Liver (tissue), 8 donors: ENCODE measurements at regions not wholly inside any gene's neighbourhood (a gene's known extent, or its start where the extent isn't known, plus 50 kb on each side); places are given as distances from the start of the nearest gene placed in this dataset.

ENCODE experiments used
- DNase-seq: peaks from one replicate; pipeline ENCODE4 v3.0.0-alpha.2; 2017; ENCODE audit warnings: low spot score
- H3K27ac ChIP-seq, 2 donors: one replicate each; pipeline ENCODE4 v1.7.0; 2013; ENCODE audit warnings: inconsistent platforms in 2 of 2, low read length in 2 of 2, control low read depth in 1 of 2, low read depth in 1 of 2, mild to moderate bottlenecking in 1 of 2
- H3K27me3 ChIP-seq, 4 donors: one replicate each; pipeline versions ENCODE4 v1.6.1 to v1.7.0; 2013; ENCODE audit warnings: low read length in 3 of 4, inconsistent platforms in 1 of 4, mild to moderate bottlenecking in 1 of 4, moderate library complexity in 1 of 4; ENCODE audit not compliant: control insufficient read depth in 4 of 4, insufficient read depth in 4 of 4
- H3K36me3 ChIP-seq, 4 donors: one replicate each; pipeline versions ENCODE4 v1.6.1 to v1.7.0; 2013; ENCODE audit warnings: low read length in 3 of 4, mild to moderate bottlenecking in 3 of 4, low read depth in 1 of 4, moderate library complexity in 1 of 4; ENCODE audit not compliant: control insufficient read depth in 4 of 4, insufficient read depth in 3 of 4
- H3K4me1 ChIP-seq, 4 donors: one replicate each; pipeline versions ENCODE4 v1.6.1 to v1.7.0; 2013; ENCODE audit warnings: low read length in 3 of 4, mild to moderate bottlenecking in 3 of 4, moderate library complexity in 1 of 4; ENCODE audit not compliant: control insufficient read depth in 4 of 4, insufficient read depth in 4 of 4
- H3K4me3 ChIP-seq, 3 donors: one replicate each; pipeline versions ENCODE4 v1.6.1 to v1.7.0; 2013; ENCODE audit warnings: low read length in 3 of 3, control low read depth in 1 of 3, low read depth in 1 of 3, mild to moderate bottlenecking in 1 of 3
- H3K9ac ChIP-seq, 2 donors: one replicate each; pipeline ENCODE4 v1.7.0; 2013; ENCODE audit warnings: low read length in 2 of 2, mild to moderate bottlenecking in 2 of 2, moderate library complexity in 2 of 2, control low read depth in 1 of 2, low read depth in 1 of 2
- H3K9me3 ChIP-seq, 4 donors: one replicate each; pipeline versions ENCODE4 v1.6.1 to v1.7.0; 2013; ENCODE audit warnings: low read length in 3 of 4; ENCODE audit not compliant: control insufficient read depth in 4 of 4
- FOXA1 ChIP-seq: IDR thresholded peaks from 2 replicates; pipeline ENCODE4 v1.6.1; 2016; ENCODE audit warnings: antibody characterized with exemption
- HNF4G ChIP-seq: IDR thresholded peaks from 2 replicates; pipeline ENCODE4 v1.6.1; 2016; ENCODE audit warnings: antibody characterized with exemption
- JUND ChIP-seq, 2 donors: IDR thresholded peaks; 2 replicates each; pipeline ENCODE4 v1.6.1; 2016; ENCODE audit warnings: antibody characterized with exemption in 2 of 2
- NR2F2 ChIP-seq: IDR thresholded peaks from 2 replicates; pipeline ENCODE4 v1.6.1; 2016; ENCODE audit warnings: antibody characterized with exemption
- RAD21 ChIP-seq, 2 donors: IDR thresholded peaks; 2 replicates each; pipeline ENCODE4 v1.6.1; 2016; ENCODE audit warnings: antibody characterized with exemption in 2 of 2, mild to moderate bottlenecking in 2 of 2
- TAF1 ChIP-seq: conservative IDR thresholded peaks from 2 replicates; pipeline ENCODE4 v1.6.1; 2016; ENCODE audit warnings: antibody characterized with exemption, mild to moderate bottlenecking
- YY1 ChIP-seq: IDR thresholded peaks from 2 replicates; pipeline ENCODE4 v1.6.1; 2016; ENCODE audit warnings: antibody characterized with exemption, mild to moderate bottlenecking
- WGBS: extraction: QIAGEN DNeasy Blood & Tissue Kit; methylation state at CpG from one replicate; pipeline ENCODE4 v1.1.7; 2013; 5-methylcytosine and 5-hydroxymethylcytosine counted together
- TF ChIP-seq, protein P1 (sequence below): IDR thresholded peaks from 2 replicates; pipeline ENCODE4 v1.6.1; 2016; ENCODE audit warnings: antibody characterized with exemption
- TF ChIP-seq, protein P2 (sequence below): fragments of 150-350 bp; IDR thresholded peaks from 2 replicates; pipeline ENCODE4 v1.5.1; 2017; ENCODE audit warnings: improper control_type of control experiment, low read depth, low read length; ENCODE audit not compliant: missing input control
- TF ChIP-seq, protein P3 (sequence below): IDR thresholded peaks from 2 replicates; pipeline ENCODE4 v1.6.1; 2016; ENCODE audit warnings: antibody characterized with exemption, mild to moderate bottlenecking
- TF ChIP-seq, protein P4 (sequence below): IDR thresholded peaks from 2 replicates; pipeline ENCODE4 v1.6.1; 2016; ENCODE audit warnings: antibody characterized with exemption
- donor health status: healthy.
- donor health status: healthy.
- donor health status: healthy.
- donor health status: healthy.
- donor health status: healthy.

DNA sequence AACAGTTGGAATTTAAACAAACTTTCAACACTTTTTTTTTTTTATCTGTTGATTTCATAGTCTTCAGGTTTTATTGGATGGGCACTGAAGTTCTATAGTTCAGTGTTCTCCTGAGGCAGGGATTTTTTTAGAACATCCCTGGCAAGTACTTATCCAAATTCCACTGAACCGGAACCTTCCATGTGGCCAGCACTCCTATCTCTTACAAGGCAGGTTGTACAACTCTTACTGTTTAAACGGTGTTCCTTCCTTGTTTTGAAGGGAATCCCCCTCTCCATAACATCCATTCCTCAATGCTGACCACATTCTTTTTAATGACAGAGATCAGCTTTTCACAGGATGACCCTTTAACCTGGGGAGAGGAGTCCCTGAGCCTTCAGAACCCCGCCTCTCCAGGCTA, 238.9 kb upstream of the CTBP2 start (continued):
- TF ChIP-seq, protein P1, sequence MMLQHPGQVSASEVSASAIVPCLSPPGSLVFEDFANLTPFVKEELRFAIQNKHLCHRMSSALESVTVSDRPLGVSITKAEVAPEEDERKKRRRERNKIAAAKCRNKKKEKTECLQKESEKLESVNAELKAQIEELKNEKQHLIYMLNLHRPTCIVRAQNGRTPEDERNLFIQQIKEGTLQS = no peak
- TF ChIP-seq, protein P2, sequence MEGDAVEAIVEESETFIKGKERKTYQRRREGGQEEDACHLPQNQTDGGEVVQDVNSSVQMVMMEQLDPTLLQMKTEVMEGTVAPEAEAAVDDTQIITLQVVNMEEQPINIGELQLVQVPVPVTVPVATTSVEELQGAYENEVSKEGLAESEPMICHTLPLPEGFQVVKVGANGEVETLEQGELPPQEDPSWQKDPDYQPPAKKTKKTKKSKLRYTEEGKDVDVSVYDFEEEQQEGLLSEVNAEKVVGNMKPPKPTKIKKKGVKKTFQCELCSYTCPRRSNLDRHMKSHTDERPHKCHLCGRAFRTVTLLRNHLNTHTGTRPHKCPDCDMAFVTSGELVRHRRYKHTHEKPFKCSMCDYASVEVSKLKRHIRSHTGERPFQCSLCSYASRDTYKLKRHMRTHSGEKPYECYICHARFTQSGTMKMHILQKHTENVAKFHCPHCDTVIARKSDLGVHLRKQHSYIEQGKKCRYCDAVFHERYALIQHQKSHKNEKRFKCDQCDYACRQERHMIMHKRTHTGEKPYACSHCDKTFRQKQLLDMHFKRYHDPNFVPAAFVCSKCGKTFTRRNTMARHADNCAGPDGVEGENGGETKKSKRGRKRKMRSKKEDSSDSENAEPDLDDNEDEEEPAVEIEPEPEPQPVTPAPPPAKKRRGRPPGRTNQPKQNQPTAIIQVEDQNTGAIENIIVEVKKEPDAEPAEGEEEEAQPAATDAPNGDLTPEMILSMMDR = no peak
- no peak for TF ChIP-seq RAD21 (IDR thresholded peaks at IDR 0.05)

DNA sequence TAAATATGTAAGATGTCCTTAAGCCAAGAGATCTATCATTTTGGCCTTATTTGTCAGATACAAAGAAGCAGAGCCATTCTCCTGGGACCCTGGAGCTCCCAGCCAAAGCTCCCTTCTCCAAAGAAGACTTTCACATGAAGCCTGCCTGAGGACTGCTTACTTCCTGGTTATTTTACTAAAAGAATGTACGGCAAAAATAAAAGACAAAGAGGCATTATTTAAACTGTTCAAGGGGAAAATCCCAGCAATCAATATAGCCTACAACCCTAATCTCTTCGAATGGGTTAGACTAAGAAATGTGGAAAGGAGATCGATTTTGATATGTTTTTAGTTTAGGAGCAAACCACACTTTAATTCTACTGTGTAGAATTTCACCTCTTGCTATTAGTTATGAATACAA, 237.9 kb upstream of the CTBP2 start:
- Histone ChIP-seq H3K27ac (no peak overlapping the region), H3K27me3 (peaks cover 0 to 5% (median 0%) of the 10 kb centered on the region in 4 donors), H3K36me3 (no peaks in the 10 kb centered on the region), H3K4me1 (no peaks in the 10 kb centered on the region), H3K9ac (no peak overlapping the region), H3K9me3 (peaks cover 0 to 4% (median 0%) of the 10 kb centered on the region in 4 donors), H3K4me3 (no peak overlapping the region)
- no peak for DNase-seq
- TF ChIP-seq FOXA1 = no peak
- TF ChIP-seq, protein P3, sequence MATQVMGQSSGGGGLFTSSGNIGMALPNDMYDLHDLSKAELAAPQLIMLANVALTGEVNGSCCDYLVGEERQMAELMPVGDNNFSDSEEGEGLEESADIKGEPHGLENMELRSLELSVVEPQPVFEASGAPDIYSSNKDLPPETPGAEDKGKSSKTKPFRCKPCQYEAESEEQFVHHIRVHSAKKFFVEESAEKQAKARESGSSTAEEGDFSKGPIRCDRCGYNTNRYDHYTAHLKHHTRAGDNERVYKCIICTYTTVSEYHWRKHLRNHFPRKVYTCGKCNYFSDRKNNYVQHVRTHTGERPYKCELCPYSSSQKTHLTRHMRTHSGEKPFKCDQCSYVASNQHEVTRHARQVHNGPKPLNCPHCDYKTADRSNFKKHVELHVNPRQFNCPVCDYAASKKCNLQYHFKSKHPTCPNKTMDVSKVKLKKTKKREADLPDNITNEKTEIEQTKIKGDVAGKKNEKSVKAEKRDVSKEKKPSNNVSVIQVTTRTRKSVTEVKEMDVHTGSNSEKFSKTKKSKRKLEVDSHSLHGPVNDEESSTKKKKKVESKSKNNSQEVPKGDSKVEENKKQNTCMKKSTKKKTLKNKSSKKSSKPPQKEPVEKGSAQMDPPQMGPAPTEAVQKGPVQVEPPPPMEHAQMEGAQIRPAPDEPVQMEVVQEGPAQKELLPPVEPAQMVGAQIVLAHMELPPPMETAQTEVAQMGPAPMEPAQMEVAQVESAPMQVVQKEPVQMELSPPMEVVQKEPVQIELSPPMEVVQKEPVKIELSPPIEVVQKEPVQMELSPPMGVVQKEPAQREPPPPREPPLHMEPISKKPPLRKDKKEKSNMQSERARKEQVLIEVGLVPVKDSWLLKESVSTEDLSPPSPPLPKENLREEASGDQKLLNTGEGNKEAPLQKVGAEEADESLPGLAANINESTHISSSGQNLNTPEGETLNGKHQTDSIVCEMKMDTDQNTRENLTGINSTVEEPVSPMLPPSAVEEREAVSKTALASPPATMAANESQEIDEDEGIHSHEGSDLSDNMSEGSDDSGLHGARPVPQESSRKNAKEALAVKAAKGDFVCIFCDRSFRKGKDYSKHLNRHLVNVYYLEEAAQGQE = no peak
- TF ChIP-seq, protein P1 = no peak
- no peak for TF ChIP-seq TAF1
- no peak for TF ChIP-seq YY1
- no peak for TF ChIP-seq JUND (IDR thresholded peaks at IDR 0.05)
- WGBS = 66% methylated on average over 3 of the region's 3 CpGs

DNA sequence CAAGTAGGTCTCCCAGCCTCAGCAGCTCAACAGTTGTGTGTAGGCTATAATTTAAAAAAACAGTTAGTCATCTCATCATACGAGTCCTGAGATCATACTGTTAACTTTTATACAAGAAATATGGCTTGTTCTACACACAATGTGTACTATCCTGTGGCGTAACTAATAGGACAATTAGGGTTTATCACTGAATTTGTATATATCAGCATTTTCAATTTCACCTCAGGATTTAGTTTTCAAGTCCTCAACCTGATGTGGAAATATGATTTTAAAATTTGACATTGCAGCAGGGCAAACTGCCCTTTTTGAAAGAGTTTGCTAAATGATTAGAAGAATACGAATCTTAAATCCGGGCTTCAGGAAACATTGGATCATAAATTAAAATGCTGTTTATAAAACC, 237.2 kb upstream of the CTBP2 start:
- whole genome bisulfite sequencing = 81% methylated on average over 4 of the region's 4 CpGs
- no peaks in the 10 kb centered on the region for H3K36me3 ChIP-seq
- no peak overlapping the region for H3K9ac ChIP-seq
- peaks cover 0 to 4% (median 0%) of the 10 kb centered on the region in 4 donors for H3K9me3 ChIP-seq
- no peak overlapping the region for H3K27ac ChIP-seq
- DNase-seq = no peak
- H3K4me3 ChIP-seq = no peak overlapping the region
- peaks cover 0 to 5% (median 0%) of the 10 kb centered on the region in 4 donors for H3K27me3 ChIP-seq
- no peak for TF ChIP-seq TAF1
- TF ChIP-seq, protein P4, sequence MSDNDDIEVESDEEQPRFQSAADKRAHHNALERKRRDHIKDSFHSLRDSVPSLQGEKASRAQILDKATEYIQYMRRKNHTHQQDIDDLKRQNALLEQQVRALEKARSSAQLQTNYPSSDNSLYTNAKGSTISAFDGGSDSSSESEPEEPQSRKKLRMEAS = no peak
- TF ChIP-seq FOXA1 = no peak
- TF ChIP-seq, protein P1 = no peak
- no peak for TF ChIP-seq NR2F2
- no peak for TF ChIP-seq HNF4G
- TF ChIP-seq, protein P3 = no peak
- H3K4me1 ChIP-seq = no peaks in the 10 kb centered on the region
